Amniotic stem cell (primary cell): ENCODE measurements at regions not wholly inside any gene's neighbourhood (a gene's known extent, or its start where the extent isn't known, plus 50 kb on each side); places are given as distances from the start of the nearest gene placed in this dataset.

Source experiments
- DNase-seq: peaks from one replicate; lab custom pipeline; 2025; lab: John Stamatoyannopoulos, UW

DNA sequence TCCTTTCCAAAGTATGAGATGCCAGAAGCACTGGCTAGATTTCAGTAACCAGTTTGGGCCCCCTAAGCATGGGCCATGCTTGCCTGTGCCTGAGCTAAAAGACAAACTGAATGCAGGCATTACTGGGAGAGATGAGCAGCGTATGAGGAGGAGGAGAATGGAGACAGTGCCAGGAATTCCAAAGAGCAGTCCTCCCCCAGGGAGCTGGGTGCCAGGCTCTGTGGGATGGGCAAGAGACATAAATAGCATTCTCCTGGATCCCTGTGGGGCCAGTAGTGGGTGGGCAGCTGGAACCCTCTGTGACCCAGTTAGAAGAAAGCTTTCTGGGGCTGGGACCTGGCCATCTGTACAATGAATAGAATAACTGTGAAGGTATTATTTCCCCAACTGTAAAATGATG lies 235.6 kb downstream of the KCNA4 start:
- DNase-seq = no peak

DNA sequence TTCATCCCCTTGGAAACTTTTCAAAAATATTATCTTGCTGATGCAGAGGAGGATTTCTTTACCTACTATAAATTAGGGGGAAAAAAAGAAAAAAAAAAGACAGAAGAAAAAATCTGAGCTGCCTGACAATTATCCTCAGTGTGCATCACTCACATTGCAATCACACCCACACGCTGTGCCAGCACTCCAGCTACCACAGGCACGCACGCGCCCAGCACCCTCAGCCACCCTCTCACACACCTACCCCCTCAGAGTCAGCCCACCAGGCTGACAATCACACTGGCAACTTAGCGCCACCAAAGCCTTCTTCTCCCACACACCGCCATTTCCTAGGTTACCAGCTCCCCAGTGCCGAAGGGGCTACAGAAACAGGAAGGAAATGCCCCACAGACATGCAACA lies 236.1 kb downstream of the KCNA4 start:
- no peak for DNase-seq

- DNase-seq = no peak
Measured at GRCh38 chr11:29773656-29774264, 243.1 kb downstream of the KCNA4 start.

GRCh38 chr11:29756871-29757270 lies 260.0 kb downstream of the KCNA4 start:
- no peak for DNase-seq

DNA sequence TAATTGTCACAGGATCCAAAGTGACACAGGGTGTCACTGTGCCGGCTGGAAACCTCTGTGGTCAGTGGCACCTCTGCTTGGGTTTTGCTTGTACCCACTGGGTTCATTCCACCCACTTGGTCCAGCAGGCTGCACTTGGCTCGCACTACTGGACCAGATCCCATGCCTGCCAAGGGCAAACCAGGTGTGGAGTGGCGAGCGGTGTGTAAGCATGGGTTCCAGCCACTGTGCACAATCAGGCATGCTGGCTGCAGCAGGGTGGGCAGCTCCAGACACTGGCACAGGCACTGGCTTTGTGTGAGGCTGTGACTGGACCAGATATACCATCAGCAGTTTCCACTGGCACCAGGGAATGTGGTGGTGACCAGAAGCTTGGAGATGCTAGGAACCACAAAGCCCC lies 261.4 kb downstream of the KCNA4 start:
- DNase-seq = no peak

GRCh38 chr11:29751618-29752017 lies 265.2 kb downstream of the KCNA4 start:
- no peak for DNase-seq

DNA sequence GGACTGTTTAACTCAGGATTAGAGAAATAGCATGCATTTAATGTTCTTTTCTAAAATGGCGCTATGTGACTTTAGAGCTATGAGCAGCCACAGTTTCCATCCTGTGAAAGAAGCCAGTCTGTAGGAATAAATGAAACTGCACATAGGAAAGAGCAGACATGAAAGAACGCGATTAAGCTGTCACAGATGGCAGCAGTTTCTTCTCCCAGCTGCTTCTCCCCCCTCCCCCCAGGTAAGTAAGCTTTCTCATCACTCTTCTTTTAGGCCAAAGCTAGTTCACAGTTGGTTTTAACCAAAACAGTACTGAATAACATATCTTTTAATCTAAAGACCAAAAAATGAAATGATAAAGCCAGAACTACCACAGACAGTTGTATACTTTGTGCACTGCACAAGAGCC lies 266.4 kb downstream of the KCNA4 start:
- no peak for DNase-seq

GRCh38 chr11:29734287-29734686 lies 282.5 kb downstream of the KCNA4 start:
- no peak for DNase-seq

GRCh38 chr11:29713831-29714320 lies 303.0 kb downstream of the KCNA4 start:
- DNase-seq = no peak

- DNase-seq = no peak
Measured at GRCh38 chr11:29712616-29713015, 304.2 kb downstream of the KCNA4 start.

DNA sequence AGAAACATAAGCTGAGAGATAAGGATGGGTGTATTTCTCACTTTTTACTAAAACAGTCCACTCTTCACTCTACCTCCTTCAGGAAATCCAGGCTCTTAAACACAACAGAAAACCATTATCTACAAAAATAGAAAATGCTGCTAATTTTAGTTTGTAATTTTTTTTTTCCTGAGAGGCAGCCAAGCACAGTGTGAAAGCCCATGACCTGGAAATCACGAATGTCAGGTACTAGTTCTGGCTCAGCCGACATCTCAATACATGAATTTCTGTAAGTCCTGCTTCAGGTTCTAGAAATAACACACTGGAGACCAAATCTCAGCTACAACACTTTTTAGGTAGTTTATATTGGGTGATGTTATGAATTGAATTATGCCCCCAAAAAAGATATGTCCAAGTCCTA lies 308.9 kb downstream of the KCNA4 start:
- DNase-seq = no peak

- no peak for DNase-seq
Measured at GRCh38 chr11:29685361-29685760, 331.5 kb downstream of the KCNA4 start.

DNA sequence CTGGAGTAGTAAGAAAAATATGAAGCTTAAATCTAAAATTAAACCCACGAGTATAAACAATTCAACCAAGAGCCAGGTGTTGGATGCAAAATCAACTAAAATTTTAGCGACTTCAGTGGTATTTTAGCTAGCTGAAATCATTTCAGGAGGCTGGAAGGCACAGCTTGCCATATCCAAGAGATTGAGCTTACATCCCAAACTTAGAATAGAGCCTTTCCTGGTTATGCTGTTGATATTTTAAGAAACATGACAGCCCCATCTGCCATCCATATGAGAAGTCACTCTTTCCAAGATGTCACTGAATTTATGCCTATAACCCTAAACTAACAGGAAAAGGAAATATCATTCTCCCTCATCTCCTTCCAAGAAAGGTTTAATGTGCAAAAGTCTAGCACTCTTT lies 334.0 kb downstream of the KCNA4 start:
- no peak for DNase-seq

- no peak for DNase-seq
Measured at GRCh38 chr11:29679996-29680395, 336.8 kb downstream of the KCNA4 start.

DNA sequence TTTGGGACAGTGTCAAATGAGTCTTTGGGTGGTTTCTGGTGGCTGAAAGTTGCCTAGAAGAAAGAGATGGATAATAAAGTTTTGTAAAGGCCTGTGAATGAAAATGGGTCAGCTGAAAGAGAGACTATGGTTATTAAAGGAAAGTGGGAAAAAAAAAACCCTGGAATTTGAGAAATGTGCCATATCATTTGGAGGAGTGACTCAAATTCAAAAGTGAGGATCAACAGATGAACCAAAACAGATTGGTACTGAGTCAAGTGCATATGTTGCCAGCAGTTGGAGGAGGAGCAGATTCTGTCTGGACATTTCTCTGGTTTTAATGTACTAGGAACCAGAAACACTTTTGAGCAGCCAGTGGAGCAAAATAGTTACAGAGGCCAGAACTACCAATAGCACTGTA lies 339.8 kb downstream of the KCNA4 start:
- DNase-seq = no peak

- no peak for DNase-seq
Measured at GRCh38 chr11:29669310-29669709, 347.5 kb downstream of the KCNA4 start.

DNA sequence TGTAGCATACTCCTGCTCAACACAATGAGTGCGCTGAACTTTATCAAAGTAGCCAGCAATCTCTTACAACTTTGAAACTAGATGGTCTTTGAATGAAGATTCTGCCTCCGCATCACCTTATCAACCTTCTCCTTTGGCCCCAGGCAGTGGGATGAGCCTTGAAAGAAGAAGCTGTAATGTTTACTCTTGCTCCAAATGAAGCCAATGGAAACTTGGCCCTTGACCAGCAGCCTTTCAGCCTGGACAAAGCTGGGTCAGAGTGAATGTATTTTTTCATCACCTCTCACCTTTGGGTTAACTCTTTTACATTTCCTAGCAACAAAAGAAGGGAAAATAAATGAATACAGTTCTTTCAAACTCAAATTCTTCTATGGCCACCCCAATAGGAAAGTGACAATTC lies 359.1 kb downstream of the KCNA4 start:
- no peak for DNase-seq

DNA sequence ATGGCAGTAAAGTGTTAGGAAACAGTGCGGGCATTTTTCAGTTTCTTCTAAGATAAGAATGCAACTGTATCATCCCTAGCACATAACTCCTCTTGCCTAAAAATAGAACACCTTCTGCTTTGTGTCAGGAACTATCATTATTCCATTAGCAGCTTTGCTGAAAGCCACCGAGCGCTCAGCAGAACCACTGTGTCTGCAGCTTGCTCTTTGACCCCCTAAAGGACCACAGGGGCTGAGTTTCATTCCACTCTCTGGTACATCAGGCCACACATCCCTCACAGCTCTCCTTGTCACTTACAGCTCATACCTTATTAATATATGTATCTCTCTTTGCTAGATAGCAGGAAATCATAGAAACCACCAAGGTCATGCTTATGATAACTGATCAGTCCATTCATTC lies 360.2 kb downstream of the KCNA4 start:
- DNase-seq = no peak

- DNase-seq = no peak
Measured at GRCh38 chr11:29645373-29645772, 371.5 kb downstream of the KCNA4 start.

DNA sequence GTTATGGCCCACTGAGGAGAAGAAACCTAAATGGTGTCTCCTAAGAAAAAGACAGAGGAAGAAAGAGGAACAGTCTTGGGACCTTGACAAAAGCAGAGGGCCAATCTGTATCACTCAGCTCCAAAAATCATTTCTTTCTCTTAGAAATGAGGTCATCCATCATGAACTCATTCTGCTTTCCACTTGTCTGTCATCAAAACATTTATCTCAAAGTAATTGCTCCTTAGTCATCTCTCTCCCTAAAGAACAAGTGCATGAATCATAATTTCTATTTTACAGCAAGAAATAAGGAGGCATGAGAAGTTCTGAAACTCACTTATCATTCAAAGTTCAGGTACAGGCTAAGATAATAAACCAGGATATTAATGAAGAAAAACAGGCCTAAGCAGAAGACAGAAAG lies 375.6 kb downstream of the KCNA4 start:
- no peak for DNase-seq

GRCh38 chr11:29634744-29635143 lies 382.1 kb downstream of the KCNA4 start:
- DNase-seq = no peak

- DNase-seq = no peak
Measured at GRCh38 chr11:29634244-29634643, 382.6 kb downstream of the KCNA4 start.

DNA sequence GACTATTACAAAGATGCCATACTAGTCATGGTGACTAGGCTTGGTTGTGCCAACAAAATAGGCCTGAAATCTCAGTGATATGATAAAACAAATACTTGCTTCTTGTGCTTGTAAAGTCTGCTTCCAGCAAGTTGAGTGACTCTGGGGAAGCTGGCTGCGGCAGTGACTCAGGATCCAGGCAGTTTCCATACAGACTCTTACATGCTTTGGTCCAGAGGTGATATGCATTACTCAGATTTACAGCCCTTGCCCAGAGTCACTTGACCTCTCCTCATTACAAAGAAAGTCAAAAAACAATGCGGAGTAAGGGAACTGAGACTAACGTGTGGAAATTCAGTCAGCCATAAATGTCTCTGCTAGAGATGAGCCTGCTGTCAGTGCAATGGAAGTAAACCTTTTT lies 387.5 kb downstream of the KCNA4 start:
- no peak for DNase-seq

GRCh38 chr11:29628609-29629008 lies 388.2 kb downstream of the KCNA4 start:
- no peak for DNase-seq

GRCh38 chr11:29627541-29627940 lies 389.3 kb downstream of the KCNA4 start:
- no peak for DNase-seq
